UCSD-AML1 (cell line): ENCODE measurements at regions not wholly inside any gene's neighbourhood (a gene's known extent, or its start where the extent isn't known, plus 50 kb on each side); places are given as distances from the start of the nearest gene placed in this dataset.

Experiments used
- DNase-seq: peaks from one replicate; lab custom pipeline; 2025; ENCODE audit not compliant: unreplicated experiment; lab: John Stamatoyannopoulos, UW

- no peak for DNase-seq
Measured at GRCh38 chr6:82629921-82630320, 266.3 kb downstream of the TPBG start.

GRCh38 chr6:82641677-82642076 is 278.1 kb downstream of the TPBG start:
- no peak for DNase-seq

GRCh38 chr6:82645536-82646230 is 282.1 kb downstream of the TPBG start:
- DNase-seq = no peak

GRCh38 chr6:82646231-82646615 is 282.6 kb downstream of the TPBG start:
- DNase-seq = no peak

GRCh38 chr6:82651845-82652335 is 288.3 kb downstream of the TPBG start:
- DNase-seq = no peak

- DNase-seq = no peak
Measured at GRCh38 chr6:82679232-82679631, 315.6 kb downstream of the TPBG start.

- DNase-seq = no peak
Measured at GRCh38 chr6:82680192-82680591, 316.6 kb downstream of the TPBG start.

GRCh38 chr6:82681119-82681714 is 317.6 kb downstream of the TPBG start:
- DNase-seq = no peak

- no peak for DNase-seq
Measured at GRCh38 chr6:82686719-82687118, 323.1 kb downstream of the TPBG start.

- no peak for DNase-seq
Measured at GRCh38 chr6:82687855-82688254, 324.2 kb downstream of the TPBG start.

- no peak for DNase-seq
Measured at GRCh38 chr6:82690283-82690682, 326.7 kb downstream of the TPBG start.

GRCh38 chr6:82691997-82692396 is 328.4 kb downstream of the TPBG start:
- no peak for DNase-seq

GRCh38 chr6:82693094-82693493 is 329.5 kb downstream of the TPBG start:
- DNase-seq = no peak

- DNase-seq = no peak
Measured at GRCh38 chr6:82701341-82701740, 337.7 kb downstream of the TPBG start.

- DNase-seq = no peak
Measured at GRCh38 chr6:82702574-82702973, 339.0 kb downstream of the TPBG start.

GRCh38 chr6:82703230-82703629 is 339.6 kb downstream of the TPBG start:
- DNase-seq = no peak

- no peak for DNase-seq
Measured at GRCh38 chr6:82704045-82704444, 340.4 kb downstream of the TPBG start.

- DNase-seq = no peak
Measured at GRCh38 chr6:82705579-82705978, 342.0 kb downstream of the TPBG start.

GRCh38 chr6:82711105-82711827 is 347.6 kb downstream of the TPBG start:
- no peak for DNase-seq

- DNase-seq = no peak
Measured at GRCh38 chr6:82711971-82712370, 348.4 kb downstream of the TPBG start.

GRCh38 chr6:82712389-82712788 is 348.8 kb downstream of the TPBG start:
- no peak for DNase-seq

- no peak for DNase-seq
Measured at GRCh38 chr6:82712826-82713225, 349.2 kb downstream of the TPBG start.
